Karpas-422 (cell line): ENCODE measurements at regions not wholly inside any gene's neighbourhood (a gene's known extent, or its start where the extent isn't known, plus 50 kb on each side); places are given as distances from the start of the nearest gene placed in this dataset.
"Not testable (repeated sequence)": the region's sequence is repeated elsewhere in the genome, so short reads cannot be mapped to it uniquely, and the experiment has no call there.

Experiments
- DNase-seq: peaks from one replicate; pipeline ENCODE4 v3.0.0-alpha.2; 2015
- H2AFZ ChIP-seq: fragments of 200-600 bp; sonication (generic); 2 replicates; pipeline ENCODE4 v1.6.1; 2014; ENCODE audit warnings: antibody characterized with exemption, low read length, mixed read lengths
- H3K27ac ChIP-seq: fragments of 200-600 bp; sonication (generic); 2 replicates; pipeline ENCODE4 v1.5.1; 2014; ENCODE audit warnings: mild to moderate bottlenecking, low read length, moderate library complexity
- H3K27me3 ChIP-seq: fragments of 200-600 bp; sonication (generic); 2 replicates; pipeline ENCODE4 v1.6.1; 2014; ENCODE audit warnings: low read length, mixed read lengths
- H3K36me3 ChIP-seq: fragments of 200-600 bp; sonication (generic); 2 replicates; pipeline ENCODE4 v1.6.1; 2014; ENCODE audit warnings: low read length, mixed read lengths; ENCODE audit not compliant: insufficient read depth
- H3K4me1 ChIP-seq: fragments of 200-600 bp; sonication (generic); 2 replicates; pipeline ENCODE4 v1.6.1; 2014; ENCODE audit warnings: mild to moderate bottlenecking, low read length, mixed read lengths
- H3K4me2 ChIP-seq: fragments of 200-600 bp; sonication (generic); 2 replicates; pipeline ENCODE4 v1.6.1; 2014; ENCODE audit warnings: low read length, low read depth, mild to moderate bottlenecking; ENCODE audit not compliant: poor library complexity, severe bottlenecking
- H3K4me3 ChIP-seq: fragments of 200-600 bp; sonication (generic); 2 replicates; pipeline ENCODE4 v1.5.1; 2014; ENCODE audit warnings: mild to moderate bottlenecking, antibody characterized with exemption, low read length, mixed read lengths
- H3K79me2 ChIP-seq: fragments of 200-600 bp; sonication (generic); 2 replicates; pipeline ENCODE4 v1.6.1; 2014; ENCODE audit warnings: mild to moderate bottlenecking, low read length, mixed read lengths
- H3K9ac ChIP-seq: fragments of 200-600 bp; sonication (generic); 2 replicates; pipeline ENCODE4 v1.6.0; 2014; ENCODE audit warnings: low read length
- H3K9me2 ChIP-seq: fragments of 200-600 bp; sonication (generic), shearing (Covaris generic); replicated peaks from 2 replicates; pipeline ENCODE4 v1.6.0; 2014; ENCODE audit warnings: mild to moderate bottlenecking, low read length, moderate library complexity; ENCODE audit not compliant: insufficient read depth
- H3K9me3 ChIP-seq: fragments of 300-700, 200-600 bp; sonication (generic); 2 replicates; pipeline ENCODE4 v1.6.1; 2014; ENCODE audit warnings: low read length, mixed read lengths
- H4K20me1 ChIP-seq: fragments of 200-600 bp; sonication (generic); 2 replicates; pipeline ENCODE4 v1.6.1; 2014; ENCODE audit warnings: mild to moderate bottlenecking, antibody characterized with exemption, low read length, low read depth; ENCODE audit not compliant: insufficient read depth

DNA sequence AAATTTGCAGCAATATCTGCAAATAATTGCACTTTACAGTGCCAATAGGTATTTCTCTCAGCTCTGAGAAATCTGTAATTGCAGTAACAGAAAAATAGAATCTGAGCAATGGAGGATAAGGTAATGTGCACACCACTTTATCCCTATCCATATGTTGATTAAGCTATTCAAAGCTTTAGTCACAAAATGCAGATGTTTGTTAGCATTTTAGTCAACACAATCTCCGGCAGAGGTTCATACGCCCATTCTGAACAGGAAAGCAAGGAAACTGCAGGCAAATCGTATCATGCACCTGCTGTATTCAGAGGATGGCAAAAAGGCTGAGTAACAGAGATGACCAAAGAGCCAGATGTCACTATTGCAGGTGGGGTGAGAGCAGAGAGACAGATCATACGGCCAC, 566.2 kb upstream of the CDH2 start:
- Histone ChIP-seq H3K36me3 (no peaks in the 10 kb centered on the region), H3K79me2 (no peaks in the 10 kb centered on the region), H3K27ac (no peak overlapping the region), H3K4me1 (no peaks in the 10 kb centered on the region), H2AFZ (no peak overlapping the region), H3K4me3 (no peak overlapping the region), H3K9me2 (no peaks in the 10 kb centered on the region), H3K4me2 (no peak overlapping the region), H3K9ac (no peak overlapping the region), H4K20me1 (no peaks in the 10 kb centered on the region), H3K27me3 (no peaks in the 10 kb centered on the region), H3K9me3 (peaks cover 46% of the 10 kb centered on the region)
- DNase-seq, result no peak

DNA sequence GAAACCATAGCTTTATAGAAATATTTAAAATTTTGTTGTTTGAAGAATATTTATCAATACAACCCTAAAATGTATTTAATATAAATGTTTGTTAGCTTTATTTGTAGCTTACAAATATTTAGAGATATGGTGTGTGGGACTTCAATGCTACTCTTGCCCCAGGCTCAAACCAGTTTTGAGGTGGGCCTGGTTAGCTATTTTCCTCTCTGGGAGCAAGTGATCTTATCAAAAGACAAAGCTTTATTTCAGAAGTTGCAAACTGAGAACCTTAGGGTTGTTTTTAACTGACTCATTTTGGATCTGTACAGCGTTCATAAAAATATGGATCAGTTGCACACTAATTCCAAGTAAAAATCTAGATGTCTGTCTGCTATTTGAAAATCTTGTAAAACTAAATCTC, 563.6 kb upstream of the CDH2 start:
- H3K4me3 ChIP-seq, result no peak overlapping the region

DNA sequence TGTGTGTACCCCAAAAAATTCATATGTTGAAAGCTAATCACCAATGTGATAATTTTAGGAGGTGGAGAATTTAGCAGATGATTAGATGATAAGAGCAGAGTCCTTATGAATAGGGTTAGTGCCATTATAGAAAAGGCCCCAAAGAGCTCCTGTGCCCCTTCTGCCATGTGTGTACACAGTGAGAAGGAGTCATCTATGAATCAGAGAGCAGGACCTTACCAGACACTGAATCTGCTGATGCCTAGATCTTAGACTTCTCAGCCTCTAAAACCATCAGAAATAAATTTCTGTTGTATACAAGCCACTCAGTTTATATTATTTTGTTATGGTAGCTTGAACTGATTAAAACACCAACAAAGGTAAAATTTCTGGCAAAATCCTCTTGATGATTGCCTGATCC, 560.0 kb upstream of the CDH2 start:
- Histone ChIP-seq H4K20me1 (no peaks in the 10 kb centered on the region), H3K9me2 (no peaks in the 10 kb centered on the region), H3K27ac (no peak overlapping the region), H3K27me3 (no peaks in the 10 kb centered on the region), H3K36me3 (no peaks in the 10 kb centered on the region), H2AFZ (no peak overlapping the region), H3K9me3 (peaks cover 17% of the 10 kb centered on the region), H3K79me2 (no peaks in the 10 kb centered on the region), H3K4me3 (no peak overlapping the region), H3K4me2 (no peak overlapping the region), H3K9ac (no peak overlapping the region), H3K4me1 (no peaks in the 10 kb centered on the region)
- no peak for DNase-seq

More for the DNA sequence above, 563.6 kb upstream of the CDH2 start:
- no peaks in the 10 kb centered on the region for H3K36me3 ChIP-seq
- no peak overlapping the region for H3K9ac ChIP-seq
- no peaks in the 10 kb centered on the region for H3K27me3 ChIP-seq
- H3K9me3 ChIP-seq, result peaks cover 36% of the 10 kb centered on the region
- H4K20me1 ChIP-seq, result no peaks in the 10 kb centered on the region
- H2AFZ ChIP-seq, result no peak overlapping the region
- DNase-seq, result no peak
- H3K4me2 ChIP-seq, result no peak overlapping the region
- H3K9me2 ChIP-seq, result no peaks in the 10 kb centered on the region
- no peak overlapping the region for H3K27ac ChIP-seq
- H3K4me1 ChIP-seq, result no peaks in the 10 kb centered on the region
- H3K79me2 ChIP-seq, result no peaks in the 10 kb centered on the region

DNA sequence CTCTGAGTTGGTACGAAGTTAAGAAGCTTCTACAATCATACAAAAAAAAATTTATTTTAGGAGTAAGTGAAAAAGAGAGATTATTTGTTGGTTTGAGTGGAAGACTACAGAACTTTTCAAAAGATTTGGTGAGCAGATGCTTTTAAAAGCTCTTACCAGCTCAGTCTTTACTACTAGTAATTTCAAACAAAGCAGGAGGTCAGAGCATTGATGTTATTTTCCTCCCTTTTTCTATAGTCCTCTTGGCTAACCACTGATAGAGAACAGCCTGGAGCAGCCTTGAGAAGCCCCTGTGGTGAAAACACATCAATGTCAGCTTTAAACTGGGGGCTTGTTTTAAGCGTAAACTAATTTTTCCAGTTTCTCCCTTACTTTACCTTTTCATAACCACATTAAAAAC, 559.3 kb upstream of the CDH2 start:
- H3K79me2 ChIP-seq, result no peaks in the 10 kb centered on the region
- no peak overlapping the region for H3K4me3 ChIP-seq
- H3K27me3 ChIP-seq, result no peaks in the 10 kb centered on the region
- no peak overlapping the region for H3K9ac ChIP-seq
- no peak overlapping the region for H3K27ac ChIP-seq
- H3K9me3 ChIP-seq, result peaks cover 21% of the 10 kb centered on the region
- no peak overlapping the region for H3K4me2 ChIP-seq
- no peaks in the 10 kb centered on the region for H3K36me3 ChIP-seq
- H3K9me2 ChIP-seq, result no peaks in the 10 kb centered on the region
- DNase-seq, result no peak
- no peaks in the 10 kb centered on the region for H3K4me1 ChIP-seq
- no peaks in the 10 kb centered on the region for H4K20me1 ChIP-seq
- no peak overlapping the region for H2AFZ ChIP-seq

DNA sequence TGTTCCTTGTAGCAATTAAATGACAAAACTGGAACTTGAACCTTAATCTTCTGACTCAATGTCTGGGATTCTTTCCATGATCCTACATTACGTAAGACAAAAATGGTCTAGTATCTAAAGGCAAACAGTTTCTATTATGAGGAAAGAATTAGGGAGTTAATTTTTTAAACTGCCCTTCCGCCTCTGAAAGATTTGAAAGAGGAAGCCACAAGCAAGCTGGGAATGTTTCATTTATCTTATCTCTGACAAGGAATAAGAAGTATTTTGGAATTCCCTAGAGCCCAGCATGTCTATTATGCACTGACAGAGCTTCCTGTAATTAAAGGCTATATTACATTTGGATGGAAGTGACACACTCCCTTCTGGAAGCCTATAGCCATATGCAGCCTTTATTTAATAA, 558.8 kb upstream of the CDH2 start:
- no peaks in the 10 kb centered on the region for H4K20me1 ChIP-seq
- H3K9ac ChIP-seq, result no peak overlapping the region
- no peaks in the 10 kb centered on the region for H3K9me2 ChIP-seq
- no peak overlapping the region for H2AFZ ChIP-seq
- no peaks in the 10 kb centered on the region for H3K4me1 ChIP-seq
- no peak overlapping the region for H3K4me2 ChIP-seq
- H3K4me3 ChIP-seq, result no peak overlapping the region
- no peaks in the 10 kb centered on the region for H3K36me3 ChIP-seq
- no peaks in the 10 kb centered on the region for H3K27me3 ChIP-seq
- H3K9me3 ChIP-seq, result peaks cover 17% of the 10 kb centered on the region
- H3K27ac ChIP-seq, result no peak overlapping the region
- no peaks in the 10 kb centered on the region for H3K79me2 ChIP-seq
- DNase-seq, result no peak

DNA sequence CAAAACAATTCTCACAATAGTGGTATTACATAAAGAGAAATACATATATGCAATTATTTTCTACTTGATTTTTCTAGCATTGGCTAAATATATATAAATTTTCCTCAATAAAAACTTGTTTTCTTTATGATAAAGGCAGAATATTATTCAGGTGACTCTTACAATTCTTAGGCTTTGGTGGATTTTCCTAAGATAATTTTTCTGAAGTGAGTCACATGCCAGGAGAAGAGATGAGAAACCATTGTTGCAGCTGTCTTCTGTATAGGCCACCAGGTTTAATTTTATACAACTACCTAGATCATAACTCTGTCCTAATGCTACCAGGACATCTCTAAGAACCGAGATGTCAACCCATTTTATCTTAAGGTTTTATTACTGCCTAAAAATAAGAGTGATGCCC, 552.4 kb upstream of the CDH2 start:
- no peak overlapping the region for H3K9ac ChIP-seq
- peaks cover 29% of the 10 kb centered on the region for H3K9me3 ChIP-seq
- H3K27ac ChIP-seq, result no peak overlapping the region
- no peaks in the 10 kb centered on the region for H3K36me3 ChIP-seq
- no peaks in the 10 kb centered on the region for H3K4me1 ChIP-seq
- H3K4me3 ChIP-seq, result no peak overlapping the region
- no peak for DNase-seq
- no peak overlapping the region for H2AFZ ChIP-seq
- H3K4me2 ChIP-seq, result no peak overlapping the region
- no peaks in the 10 kb centered on the region for H3K9me2 ChIP-seq
- H3K79me2 ChIP-seq, result no peaks in the 10 kb centered on the region
- H3K27me3 ChIP-seq, result no peaks in the 10 kb centered on the region
- H4K20me1 ChIP-seq, result no peaks in the 10 kb centered on the region

DNA sequence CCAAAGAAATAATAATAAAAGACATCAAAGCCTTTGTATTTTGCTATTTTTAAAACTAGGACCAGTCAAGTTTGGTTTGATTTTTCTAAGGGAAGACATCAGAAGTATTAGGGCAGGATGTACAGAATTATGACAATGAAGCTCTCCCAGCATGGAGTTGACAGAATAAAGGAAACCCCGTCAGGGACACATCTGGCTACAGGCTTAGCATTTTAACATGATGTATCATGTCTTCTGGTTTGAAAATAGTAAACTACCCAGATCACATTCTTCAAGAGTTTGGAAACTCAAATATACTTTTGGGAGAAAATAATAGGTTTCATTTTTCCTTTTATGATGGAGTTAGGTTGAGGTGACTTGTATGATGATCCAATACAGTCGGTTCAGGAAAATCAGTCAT, 552.0 kb upstream of the CDH2 start:
- Histone ChIP-seq H3K79me2 (no peaks in the 10 kb centered on the region), H3K4me3 (no peak overlapping the region), H3K9me2 (no peaks in the 10 kb centered on the region), H2AFZ (no peak overlapping the region), H3K9me3 (peaks cover 29% of the 10 kb centered on the region), H3K4me2 (no peak overlapping the region), H3K27ac (no peak overlapping the region), H3K9ac (no peak overlapping the region), H3K36me3 (no peaks in the 10 kb centered on the region), H4K20me1 (no peaks in the 10 kb centered on the region), H3K27me3 (no peaks in the 10 kb centered on the region), H3K4me1 (no peaks in the 10 kb centered on the region)
- DNase-seq, result no peak

DNA sequence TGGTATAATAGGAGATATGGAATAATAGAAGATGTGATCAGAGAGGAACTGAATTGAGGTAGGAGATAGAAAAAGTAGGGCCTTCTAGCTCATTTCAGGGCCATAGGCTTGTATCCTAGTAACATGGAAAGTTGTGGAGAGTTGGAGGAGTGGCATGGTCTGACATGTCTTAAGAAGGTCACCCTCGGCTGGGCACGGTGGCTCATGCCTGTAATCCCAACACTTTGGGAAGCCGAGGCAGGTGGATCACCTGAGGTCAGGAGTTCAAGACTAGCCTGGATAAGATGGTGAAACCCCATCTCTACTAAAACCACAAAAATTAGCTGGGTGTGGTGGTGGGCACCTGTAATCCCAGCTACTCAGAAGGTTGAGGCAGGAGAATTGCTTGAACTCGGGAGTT, 550.3 kb upstream of the CDH2 start:
- H3K27ac ChIP-seq, H3K4me3 ChIP-seq, H2AFZ ChIP-seq, H3K79me2 ChIP-seq, H3K4me2 ChIP-seq, H3K36me3 ChIP-seq, H3K9me2 ChIP-seq, H4K20me1 ChIP-seq, H3K27me3 ChIP-seq, DNase-seq, H3K4me1 ChIP-seq, H3K9ac ChIP-seq: not testable (repeated sequence)
- H3K9me3 ChIP-seq, result peaks cover 33% of the 10 kb centered on the region

DNA sequence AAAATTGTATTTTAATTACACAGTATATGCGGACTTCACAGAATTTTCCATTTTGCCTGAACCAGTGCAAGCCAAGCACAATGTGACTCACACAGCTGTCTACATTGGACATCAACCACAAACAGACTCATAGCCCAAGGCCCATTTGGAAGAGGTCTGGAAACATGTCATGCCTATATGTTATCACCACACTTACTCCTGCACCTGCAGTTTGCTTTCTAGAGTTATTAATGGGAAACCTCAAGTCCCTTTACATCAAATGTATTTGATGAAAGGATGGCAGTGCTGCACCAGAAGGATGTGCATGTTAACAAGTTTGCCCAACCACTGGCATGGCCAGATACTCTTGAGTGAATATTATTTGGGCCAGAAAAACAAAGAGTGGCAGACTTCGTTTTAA, 548.9 kb upstream of the CDH2 start:
- Histone ChIP-seq H3K4me2 (no peak overlapping the region), H3K27ac (no peak overlapping the region), H3K4me3 (no peak overlapping the region), H3K79me2 (no peaks in the 10 kb centered on the region), H2AFZ (no peak overlapping the region), H3K9ac (no peak overlapping the region), H3K4me1 (no peaks in the 10 kb centered on the region), H3K9me2 (no peaks in the 10 kb centered on the region), H3K9me3 (peaks cover 40% of the 10 kb centered on the region), H3K36me3 (no peaks in the 10 kb centered on the region), H4K20me1 (no peaks in the 10 kb centered on the region), H3K27me3 (no peaks in the 10 kb centered on the region)
- no peak for DNase-seq
